Vagina (tissue), 2 donors: ENCODE measurements at regions not wholly inside any gene's neighbourhood (a gene's known extent, or its start where the extent isn't known, plus 50 kb on each side); places are given as distances from the start of the nearest gene placed in this dataset.

Experiments
- CTCF ChIP-seq, 3 experiments: fragments of 450-650 bp in 2 of 3; fragments of 200-600 bp in 1 of 3; sonication (generic) in 1 of 3; IDR thresholded peaks; one replicate each; pipeline ENCODE4 v1.5.1; 2017 to 2019; ENCODE audit warnings: antibody characterized with exemption in 3 of 3, mild to moderate bottlenecking in 2 of 3, moderate library complexity in 2 of 3
- POLR2A ChIP-seq, 2 donors: fragments of 450-650 bp; IDR thresholded peaks; one replicate each; pipeline ENCODE4 v1.6.1; 2017; ENCODE audit warnings: antibody characterized with exemption in 2 of 2, mild to moderate bottlenecking in 2 of 2, moderate library complexity in 2 of 2
- POLR2AphosphoS5 ChIP-seq, 2 donors: sonication (generic); formaldehyde crosslinking; IDR thresholded peaks; one replicate each; pipeline ENCODE4 v1.9.0; 2017; ENCODE audit warnings: antibody characterized with exemption in 2 of 2, mild to moderate bottlenecking in 2 of 2, low read depth in 1 of 2; ENCODE audit not compliant: insufficient read depth in 1 of 2

DNA sequence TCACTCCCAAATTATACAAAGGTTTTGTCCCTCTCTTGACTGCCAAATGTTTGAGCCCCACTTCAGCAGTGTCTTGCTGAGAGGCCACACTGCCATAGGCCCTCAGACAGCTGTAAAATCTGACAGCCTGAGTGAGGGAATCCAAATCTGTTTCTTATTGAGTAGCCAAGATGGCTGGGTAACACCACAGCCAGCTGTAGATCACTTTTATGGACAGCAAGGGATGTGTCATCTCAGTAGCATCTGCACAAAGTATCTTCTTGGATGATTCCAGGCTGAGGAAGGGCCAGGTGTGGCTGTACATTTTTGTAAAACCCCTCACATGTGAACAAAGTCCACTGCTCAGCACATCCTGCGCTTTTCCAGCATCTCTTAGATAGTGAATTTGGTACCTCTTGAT is 237.0 kb upstream of the LRTM1 start:
- no peak for TF ChIP-seq CTCF (IDR thresholded peaks at IDR 0.05)
- no peak for TF ChIP-seq POLR2A (IDR thresholded peaks at IDR 0.05)
- no peak for TF ChIP-seq POLR2AphosphoS5 (IDR thresholded peaks at IDR 0.05; ENCODE audit: insufficient read depth in 1 of 2, low read depth in 1 of 2)
